ENCODE measurements at regions not wholly inside any gene's neighbourhood (a gene's known extent, or its start where the extent isn't known, plus 50 kb on each side); places are given as distances from the start of the nearest gene placed in this dataset.

- H3K4me3 ChIP-seq (ENCODE audit: low read depth, low read length), result no peak overlapping the region
- TF ChIP-seq, protein P1, sequence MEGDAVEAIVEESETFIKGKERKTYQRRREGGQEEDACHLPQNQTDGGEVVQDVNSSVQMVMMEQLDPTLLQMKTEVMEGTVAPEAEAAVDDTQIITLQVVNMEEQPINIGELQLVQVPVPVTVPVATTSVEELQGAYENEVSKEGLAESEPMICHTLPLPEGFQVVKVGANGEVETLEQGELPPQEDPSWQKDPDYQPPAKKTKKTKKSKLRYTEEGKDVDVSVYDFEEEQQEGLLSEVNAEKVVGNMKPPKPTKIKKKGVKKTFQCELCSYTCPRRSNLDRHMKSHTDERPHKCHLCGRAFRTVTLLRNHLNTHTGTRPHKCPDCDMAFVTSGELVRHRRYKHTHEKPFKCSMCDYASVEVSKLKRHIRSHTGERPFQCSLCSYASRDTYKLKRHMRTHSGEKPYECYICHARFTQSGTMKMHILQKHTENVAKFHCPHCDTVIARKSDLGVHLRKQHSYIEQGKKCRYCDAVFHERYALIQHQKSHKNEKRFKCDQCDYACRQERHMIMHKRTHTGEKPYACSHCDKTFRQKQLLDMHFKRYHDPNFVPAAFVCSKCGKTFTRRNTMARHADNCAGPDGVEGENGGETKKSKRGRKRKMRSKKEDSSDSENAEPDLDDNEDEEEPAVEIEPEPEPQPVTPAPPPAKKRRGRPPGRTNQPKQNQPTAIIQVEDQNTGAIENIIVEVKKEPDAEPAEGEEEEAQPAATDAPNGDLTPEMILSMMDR (conservative IDR thresholded peaks at IDR 0.05; ENCODE audit: low read depth, low read length), result no peak
- DNase-seq (ENCODE audit: low read depth), result no peak
Measured at GRCh38 chr15:99481113-99481950, 84.5 kb upstream of the MEF2A start.

GRCh38 chr15:99481951-99482230 is 83.9 kb upstream of the MEF2A start:
- no peak for DNase-seq (ENCODE audit: low read depth)
- H3K4me3 ChIP-seq (ENCODE audit: low read depth, low read length), result no peak overlapping the region
- TF ChIP-seq, protein P1 (conservative IDR thresholded peaks at IDR 0.05; ENCODE audit: low read depth, low read length), result no peak

DNA sequence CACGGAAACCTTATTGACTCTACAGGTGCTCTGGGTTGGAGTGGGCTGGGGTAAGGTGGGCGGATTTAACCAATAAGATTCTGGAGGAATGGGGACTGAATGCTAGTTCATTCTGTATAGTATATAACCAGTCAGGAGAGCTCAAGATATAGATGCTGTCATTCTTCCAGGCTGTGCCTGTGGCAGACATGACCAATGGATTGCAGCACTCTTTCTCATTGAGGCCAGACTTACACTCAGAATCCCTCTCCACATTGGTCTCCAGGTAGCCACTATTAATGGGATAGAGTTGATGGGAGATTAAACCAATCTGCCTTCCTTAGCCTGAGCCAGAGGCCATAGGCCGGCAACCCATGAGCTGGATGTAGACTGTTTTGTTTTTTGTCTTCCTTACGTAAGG is 82.8 kb upstream of the MEF2A start:
- no peak overlapping the region for H3K4me3 ChIP-seq (ENCODE audit: low read depth, low read length)
- no peak for DNase-seq (ENCODE audit: low read depth)
- TF ChIP-seq, protein P1 (conservative IDR thresholded peaks at IDR 0.05; ENCODE audit: low read depth, low read length), result no peak

GRCh38 chr15:99485153-99485961 is 80.4 kb upstream of the MEF2A start:
- no peak overlapping the region for H3K4me3 ChIP-seq (ENCODE audit: low read depth, low read length)
- TF ChIP-seq, protein P1 (conservative IDR thresholded peaks at IDR 0.05; ENCODE audit: low read depth, low read length), result no peak
- DNase-seq (ENCODE audit: low read depth), result no peak

GRCh38 chr15:99485992-99486370 is 79.8 kb upstream of the MEF2A start:
- TF ChIP-seq, protein P1 (conservative IDR thresholded peaks at IDR 0.05; ENCODE audit: low read depth, low read length), result no peak
- H3K4me3 ChIP-seq (ENCODE audit: low read depth, low read length), result peak overlapping the region; percentile 49
- no peak for DNase-seq (ENCODE audit: low read depth)

DNA sequence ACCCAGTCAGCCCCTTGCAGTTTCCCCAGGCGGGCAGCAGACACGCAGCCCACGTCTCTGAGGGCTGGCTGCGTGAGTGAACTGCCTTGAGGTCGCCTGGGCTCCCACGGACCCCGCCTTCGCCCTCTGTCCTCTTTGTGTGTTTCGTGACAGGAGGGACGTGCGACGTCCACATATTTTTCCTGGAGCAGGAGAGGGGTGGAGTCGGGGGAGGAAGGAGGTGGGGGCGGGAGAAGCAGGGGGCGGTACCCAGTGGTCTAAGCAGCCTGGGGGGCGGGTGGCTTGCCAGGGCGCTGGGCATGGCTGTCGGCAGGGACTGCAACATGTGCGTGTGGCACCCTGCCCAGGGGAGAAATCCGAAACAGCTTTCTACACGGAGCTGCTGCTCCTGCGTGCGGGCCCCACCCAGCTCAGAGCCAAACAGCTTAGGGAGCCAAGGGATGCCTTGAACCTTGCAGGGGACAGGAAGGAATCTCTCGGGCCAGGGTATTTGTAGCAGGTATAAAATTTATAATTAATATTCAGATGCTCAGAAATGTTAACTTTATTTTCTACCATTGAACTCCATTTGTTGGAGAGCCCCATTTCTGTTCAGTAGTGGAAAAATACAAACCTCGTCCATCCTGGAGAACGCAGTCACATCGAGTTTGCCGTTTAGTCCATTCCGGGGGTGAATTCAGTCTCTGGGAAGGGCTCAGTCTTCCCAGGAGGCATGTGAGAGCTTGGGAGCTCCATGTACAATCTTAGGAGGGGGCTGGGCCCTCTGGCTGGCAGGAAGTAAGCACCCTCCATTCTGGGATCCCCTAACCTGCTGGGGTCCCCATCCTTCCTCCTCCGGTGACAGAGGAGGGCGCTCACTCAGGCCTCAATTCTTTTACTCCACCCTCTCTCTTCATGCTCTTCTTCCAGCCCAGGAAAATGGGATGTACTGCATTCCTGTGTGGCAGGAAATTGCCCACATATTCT is 79.1 kb upstream of the MEF2A start:
- H3K4me3 ChIP-seq (ENCODE audit: low read depth, low read length), result peak overlapping the region; percentile 49
- no peak for DNase-seq (ENCODE audit: low read depth)
- TF ChIP-seq, protein P1 (conservative IDR thresholded peaks at IDR 0.05; ENCODE audit: low read depth, low read length), result no peak
